ENCODE measurements at regions not wholly inside any gene's neighbourhood (a gene's known extent, or its start where the extent isn't known, plus 50 kb on each side); places are given as distances from the start of the nearest gene placed in this dataset.

GRCh38 chrX:40513012-40513411 lies 67.8 kb upstream of the ATP6AP2 start:
- Histone ChIP-seq H3K9me3 (ENCODE audit: low read length) (no peaks in the 10 kb centered on the region), H3K9ac (ENCODE audit: low read length) (no peak overlapping the region), H3K79me2 (ENCODE audit: low read length) (no peaks in the 10 kb centered on the region), H3K4me1 (ENCODE audit: low read length) (no peaks in the 10 kb centered on the region), H4K20me1 (ENCODE audit: insufficient read depth, low read depth, low read length) (no peaks in the 10 kb centered on the region), H2AFZ (ENCODE audit: low read length) (no peak overlapping the region), H3K27me3 (ENCODE audit: low read length) (no peaks in the 10 kb centered on the region), H3K27ac (ENCODE audit: low read length) (no peak overlapping the region), H3K9me2 (replicated peaks; ENCODE audit: insufficient read depth, low read length) (no peaks in the 10 kb centered on the region), H3K36me3 (ENCODE audit: insufficient read depth, low read length) (no peaks in the 10 kb centered on the region), H3K4me3 (ENCODE audit: low read length) (no peak overlapping the region), H3K4me2 (ENCODE audit: low read depth, low read length, poor library complexity, severe bottlenecking) (no peak overlapping the region)
- no peak for DNase-seq

- Histone ChIP-seq H4K20me1 (ENCODE audit: insufficient read depth, low read depth, low read length) (no peaks in the 10 kb centered on the region), H3K36me3 (ENCODE audit: insufficient read depth, low read length) (no peaks in the 10 kb centered on the region), H3K9me2 (replicated peaks; ENCODE audit: insufficient read depth, low read length) (no peaks in the 10 kb centered on the region), H3K79me2 (ENCODE audit: low read length) (no peaks in the 10 kb centered on the region), H3K27ac (ENCODE audit: low read length) (no peak overlapping the region), H3K9ac (ENCODE audit: low read length) (no peak overlapping the region), H3K4me1 (ENCODE audit: low read length) (no peaks in the 10 kb centered on the region), H3K27me3 (ENCODE audit: low read length) (no peaks in the 10 kb centered on the region), H2AFZ (ENCODE audit: low read length) (no peak overlapping the region), H3K9me3 (ENCODE audit: low read length) (no peaks in the 10 kb centered on the region), H3K4me3 (ENCODE audit: low read length) (no peak overlapping the region), H3K4me2 (ENCODE audit: low read depth, low read length, poor library complexity, severe bottlenecking) (no peak overlapping the region)
- DNase-seq, result no peak
Observed at GRCh38 chrX:40511258-40511657, 69.5 kb upstream of the ATP6AP2 start.

- H3K36me3 ChIP-seq (ENCODE audit: insufficient read depth, low read length), result no peaks in the 10 kb centered on the region
- no peak overlapping the region for H3K4me3 ChIP-seq (ENCODE audit: low read length)
- H3K27ac ChIP-seq (ENCODE audit: low read length), result no peak overlapping the region
- no peak overlapping the region for H2AFZ ChIP-seq (ENCODE audit: low read length)
- H3K4me1 ChIP-seq (ENCODE audit: low read length), result no peaks in the 10 kb centered on the region
- no peak overlapping the region for H3K4me2 ChIP-seq (ENCODE audit: low read depth, low read length, poor library complexity, severe bottlenecking)
- H4K20me1 ChIP-seq (ENCODE audit: insufficient read depth, low read depth, low read length), result no peaks in the 10 kb centered on the region
- no peaks in the 10 kb centered on the region for H3K9me2 ChIP-seq (replicated peaks; ENCODE audit: insufficient read depth, low read length)
- no peaks in the 10 kb centered on the region for H3K9me3 ChIP-seq (ENCODE audit: low read length)
- H3K27me3 ChIP-seq (ENCODE audit: low read length), result no peaks in the 10 kb centered on the region
- no peak overlapping the region for H3K9ac ChIP-seq (ENCODE audit: low read length)
- no peak for DNase-seq
- no peaks in the 10 kb centered on the region for H3K79me2 ChIP-seq (ENCODE audit: low read length)
Observed at GRCh38 chrX:40508560-40508959, 72.2 kb upstream of the ATP6AP2 start.

- H3K4me2 ChIP-seq (ENCODE audit: low read depth, low read length, poor library complexity, severe bottlenecking), result no peak overlapping the region
- no peaks in the 10 kb centered on the region for H3K9me2 ChIP-seq (replicated peaks; ENCODE audit: insufficient read depth, low read length)
- peaks cover 7% of the 10 kb centered on the region for H3K4me1 ChIP-seq (ENCODE audit: low read length)
- DNase-seq, result no peak
- H3K9me3 ChIP-seq (ENCODE audit: low read length), result no peaks in the 10 kb centered on the region
- no peak overlapping the region for H3K27ac ChIP-seq (ENCODE audit: low read length)
- no peaks in the 10 kb centered on the region for H3K79me2 ChIP-seq (ENCODE audit: low read length)
- H3K9ac ChIP-seq (ENCODE audit: low read length), result no peak overlapping the region
- no peaks in the 10 kb centered on the region for H3K27me3 ChIP-seq (ENCODE audit: low read length)
- no peak overlapping the region for H2AFZ ChIP-seq (ENCODE audit: low read length)
- no peak overlapping the region for H3K4me3 ChIP-seq (ENCODE audit: low read length)
- no peaks in the 10 kb centered on the region for H4K20me1 ChIP-seq (ENCODE audit: insufficient read depth, low read depth, low read length)
- no peaks in the 10 kb centered on the region for H3K36me3 ChIP-seq (ENCODE audit: insufficient read depth, low read length)
Observed at GRCh38 chrX:40506201-40506985, 74.4 kb upstream of the ATP6AP2 start.

- DNase-seq, result no peak
- H3K27me3 ChIP-seq (ENCODE audit: low read length), result no peaks in the 10 kb centered on the region
- H4K20me1 ChIP-seq (ENCODE audit: insufficient read depth, low read depth, low read length), result no peaks in the 10 kb centered on the region
Observed at GRCh38 chrX:40504801-40505605, 75.8 kb upstream of the ATP6AP2 start.

GRCh38 chrX:40503094-40503493 lies 77.7 kb upstream of the ATP6AP2 start:
- Histone ChIP-seq H3K9me3 (ENCODE audit: low read length) (no peaks in the 10 kb centered on the region), H3K4me3 (ENCODE audit: low read length) (no peak overlapping the region), H3K9me2 (replicated peaks; ENCODE audit: insufficient read depth, low read length) (no peaks in the 10 kb centered on the region), H3K27me3 (ENCODE audit: low read length) (no peaks in the 10 kb centered on the region), H3K9ac (ENCODE audit: low read length) (no peak overlapping the region), H3K27ac (ENCODE audit: low read length) (no peak overlapping the region), H2AFZ (ENCODE audit: low read length) (no peak overlapping the region), H4K20me1 (ENCODE audit: insufficient read depth, low read depth, low read length) (no peaks in the 10 kb centered on the region), H3K36me3 (ENCODE audit: insufficient read depth, low read length) (no peaks in the 10 kb centered on the region), H3K79me2 (ENCODE audit: low read length) (no peaks in the 10 kb centered on the region), H3K4me2 (ENCODE audit: low read depth, low read length, poor library complexity, severe bottlenecking) (no peak overlapping the region), H3K4me1 (ENCODE audit: low read length) (peaks cover 7% of the 10 kb centered on the region)
- DNase-seq, result no peak

More at GRCh38 chrX:40504801-40505605, 75.8 kb upstream of the ATP6AP2 start:
- no peak overlapping the region for H3K4me2 ChIP-seq (ENCODE audit: low read depth, low read length, poor library complexity, severe bottlenecking)
- H3K79me2 ChIP-seq (ENCODE audit: low read length), result no peaks in the 10 kb centered on the region
- H2AFZ ChIP-seq (ENCODE audit: low read length), result no peak overlapping the region
- no peak overlapping the region for H3K9ac ChIP-seq (ENCODE audit: low read length)
- H3K4me3 ChIP-seq (ENCODE audit: low read length), result no peak overlapping the region
- peaks cover 7% of the 10 kb centered on the region for H3K4me1 ChIP-seq (ENCODE audit: low read length)
- no peaks in the 10 kb centered on the region for H3K9me2 ChIP-seq (replicated peaks; ENCODE audit: insufficient read depth, low read length)
- no peak overlapping the region for H3K27ac ChIP-seq (ENCODE audit: low read length)
- H3K36me3 ChIP-seq (ENCODE audit: insufficient read depth, low read length), result no peaks in the 10 kb centered on the region
- no peaks in the 10 kb centered on the region for H3K9me3 ChIP-seq (ENCODE audit: low read length)

GRCh38 chrX:40502688-40503087 lies 78.1 kb upstream of the ATP6AP2 start:
- Histone ChIP-seq H3K36me3 (ENCODE audit: insufficient read depth, low read length) (no peaks in the 10 kb centered on the region), H3K4me2 (ENCODE audit: low read depth, low read length, poor library complexity, severe bottlenecking) (no peak overlapping the region), H3K9me3 (ENCODE audit: low read length) (no peaks in the 10 kb centered on the region), H3K27ac (ENCODE audit: low read length) (no peak overlapping the region), H3K9ac (ENCODE audit: low read length) (no peak overlapping the region), H4K20me1 (ENCODE audit: insufficient read depth, low read depth, low read length) (no peaks in the 10 kb centered on the region), H3K4me3 (ENCODE audit: low read length) (no peak overlapping the region), H3K27me3 (ENCODE audit: low read length) (no peaks in the 10 kb centered on the region), H2AFZ (ENCODE audit: low read length) (no peak overlapping the region), H3K79me2 (ENCODE audit: low read length) (no peaks in the 10 kb centered on the region), H3K4me1 (ENCODE audit: low read length) (peaks cover 7% of the 10 kb centered on the region), H3K9me2 (replicated peaks; ENCODE audit: insufficient read depth, low read length) (no peaks in the 10 kb centered on the region)
- DNase-seq, result no peak

- Histone ChIP-seq H3K4me2 (ENCODE audit: low read depth, low read length, poor library complexity, severe bottlenecking) (no peak overlapping the region), H3K27ac (ENCODE audit: low read length) (no peak overlapping the region), H3K79me2 (ENCODE audit: low read length) (no peaks in the 10 kb centered on the region), H3K9ac (ENCODE audit: low read length) (no peak overlapping the region), H3K9me3 (ENCODE audit: low read length) (no peaks in the 10 kb centered on the region), H2AFZ (ENCODE audit: low read length) (no peak overlapping the region), H4K20me1 (ENCODE audit: insufficient read depth, low read depth, low read length) (no peaks in the 10 kb centered on the region), H3K36me3 (ENCODE audit: insufficient read depth, low read length) (no peaks in the 10 kb centered on the region), H3K4me1 (ENCODE audit: low read length) (peaks cover 7% of the 10 kb centered on the region), H3K9me2 (replicated peaks; ENCODE audit: insufficient read depth, low read length) (no peaks in the 10 kb centered on the region), H3K4me3 (ENCODE audit: low read length) (no peak overlapping the region), H3K27me3 (ENCODE audit: low read length) (no peaks in the 10 kb centered on the region)
- DNase-seq, result no peak
Observed at GRCh38 chrX:40501164-40501855, 79.5 kb upstream of the ATP6AP2 start.

Data from Karpas-422 (cell line).